Mesendoderm (in vitro differentiated cells): ENCODE measurements at regions not wholly inside any gene's neighbourhood (a gene's known extent, or its start where the extent isn't known, plus 50 kb on each side); places are given as distances from the start of the nearest gene placed in this dataset.
A peak's percentile ranks its signal among the peaks of the same experiment; 100 is the strongest.
"Not testable (repeated sequence)": the region's sequence is repeated elsewhere in the genome, so short reads cannot be mapped to it uniquely, and the experiment has no call there.

Source experiments
- DNase-seq: peaks from one replicate; pipeline ENCODE4 v3.0.0; 2013
- H2AK5ac ChIP-seq: 2 replicates; pipeline ENCODE4 v1.6.1; 2013; ENCODE audit warnings: low read length, inconsistent platforms
- H2BK120ac ChIP-seq: 2 replicates; pipeline ENCODE4 v1.6.1; 2013; ENCODE audit warnings: low read depth, mild to moderate bottlenecking, low read length, moderate library complexity, mixed read lengths
- H2BK15ac ChIP-seq: replicated peaks from 2 replicates; pipeline ENCODE4 v1.6.1; 2013; ENCODE audit warnings: low read depth, mild to moderate bottlenecking, moderate library complexity
- H2BK5ac ChIP-seq: 2 replicates; pipeline ENCODE4 v1.6.1; 2013; ENCODE audit warnings: low read length, inconsistent platforms
- H3K18ac ChIP-seq: 2 replicates; pipeline ENCODE4 v1.6.1; 2013; ENCODE audit warnings: mild to moderate bottlenecking, low read length, mixed read lengths
- H3K23ac ChIP-seq: one replicate; pipeline ENCODE4 v1.6.1; 2013; ENCODE audit warnings: low read length
- H3K27ac ChIP-seq: 2 replicates; pipeline ENCODE4 v1.5.1; 2013; ENCODE audit warnings: low read depth, mild to moderate bottlenecking, inconsistent platforms, low read length, moderate library complexity
- H3K27me3 ChIP-seq: 2 replicates; pipeline ENCODE4 v1.6.1; 2013; ENCODE audit warnings: low read length, control low read depth, mild to moderate bottlenecking, inconsistent platforms; ENCODE audit not compliant: insufficient read depth, poor library complexity
- H3K36me3 ChIP-seq: 2 replicates; pipeline ENCODE4 v1.6.1; 2013; ENCODE audit warnings: low read length, inconsistent platforms; ENCODE audit not compliant: control insufficient read depth, insufficient read depth
- H3K4ac ChIP-seq: one replicate; pipeline ENCODE4 v1.6.1; 2013; ENCODE audit warnings: low read depth, mild to moderate bottlenecking, low read length, moderate library complexity
- H3K4me1 ChIP-seq: 2 replicates; pipeline ENCODE4 v1.6.1; 2013; ENCODE audit warnings: low read depth, low read length, inconsistent platforms; ENCODE audit not compliant: control insufficient read depth
- H3K4me2 ChIP-seq: 2 replicates; pipeline ENCODE4 v1.6.1; 2013; ENCODE audit warnings: low read length
- H3K4me3 ChIP-seq: 2 replicates; pipeline ENCODE4 v1.5.1; 2013; ENCODE audit warnings: mild to moderate bottlenecking, low read length
- H3K56ac ChIP-seq: one replicate; pipeline ENCODE4 v1.6.1; 2013; ENCODE audit warnings: low read length
- H3K79me1 ChIP-seq: 2 replicates; pipeline ENCODE4 v1.6.1; 2013; ENCODE audit warnings: low read length, inconsistent platforms
- H3K79me2 ChIP-seq: 2 replicates; pipeline ENCODE4 v1.6.1; 2013; ENCODE audit warnings: mild to moderate bottlenecking, low read length; ENCODE audit not compliant: control insufficient read depth, insufficient read depth
- H3K9ac ChIP-seq: 2 replicates; pipeline ENCODE4 v1.6.1; 2013; ENCODE audit warnings: low read length, inconsistent platforms
- H4K5ac ChIP-seq: one replicate; pipeline ENCODE4 v1.6.1; 2013; ENCODE audit warnings: low read length
- H4K8ac ChIP-seq: one replicate; pipeline ENCODE4 v1.6.1; 2013; ENCODE audit warnings: low read depth, mild to moderate bottlenecking, control low read depth, low read length, moderate library complexity
- WGBS: extraction: QIAGEN DNeasy Blood & Tissue Kit; methylation state at CpG from one replicate; pipeline ENCODE4 v1.1.7; 2013; ENCODE audit warnings: low lambda C conversion rate, missing lambda C conversion rate; ENCODE audit not compliant: insufficient coverage; ENCODE audit errors: extremely low coverage; 5-methylcytosine and 5-hydroxymethylcytosine counted together

- no peaks in the 10 kb centered on the region for H3K79me1 ChIP-seq
- DNase-seq: no peak
- no peak overlapping the region for H3K4me3 ChIP-seq
- H2BK120ac ChIP-seq: no peak overlapping the region
- WGBS: no CpG with 5 or more reads among the region's 19 CpGs
- no peak overlapping the region for H3K4me2 ChIP-seq
- no peak overlapping the region for H3K23ac ChIP-seq
- no peak overlapping the region for H3K56ac ChIP-seq
- H3K36me3 ChIP-seq: no peaks in the 10 kb centered on the region
- no peak overlapping the region for H4K8ac ChIP-seq
- no peak overlapping the region for H4K5ac ChIP-seq
- H2AK5ac ChIP-seq: no peak overlapping the region
- no peak overlapping the region for H3K9ac ChIP-seq
- H3K79me2 ChIP-seq: no peaks in the 10 kb centered on the region
- H2BK15ac ChIP-seq: no peak overlapping the region
- H3K18ac ChIP-seq: no peak overlapping the region
- H3K4ac ChIP-seq: no peak overlapping the region
- no peak overlapping the region for H2BK5ac ChIP-seq
- no peaks in the 10 kb centered on the region for H3K4me1 ChIP-seq
- H3K27me3 ChIP-seq: no peaks in the 10 kb centered on the region
- no peak overlapping the region for H3K27ac ChIP-seq
Measured at GRCh38 chr15:77915261-77915960, 162.1 kb downstream of the TBC1D2B start.

- H3K4me2 ChIP-seq, H3K56ac ChIP-seq, H4K5ac ChIP-seq, H4K8ac ChIP-seq, H2BK15ac ChIP-seq, H3K23ac ChIP-seq, H3K4me3 ChIP-seq, H3K9ac ChIP-seq, H3K27ac ChIP-seq, H2BK5ac ChIP-seq, DNase-seq, H3K4ac ChIP-seq, H3K18ac ChIP-seq, H3K4me1 ChIP-seq, H3K27me3 ChIP-seq, H3K79me2 ChIP-seq, H3K79me1 ChIP-seq, H2AK5ac ChIP-seq, H2BK120ac ChIP-seq, H3K36me3 ChIP-seq: not testable (repeated sequence)
- no CpG with 5 or more reads among the region's 5 CpGs for WGBS
Measured at GRCh38 chr15:77914531-77914930, 163.0 kb downstream of the TBC1D2B start.

- H3K27me3 ChIP-seq, H3K4ac ChIP-seq, H3K4me1 ChIP-seq, H3K79me1 ChIP-seq, H2BK120ac ChIP-seq, H3K4me3 ChIP-seq, H2BK5ac ChIP-seq, H2AK5ac ChIP-seq, H3K23ac ChIP-seq, H3K79me2 ChIP-seq, H4K5ac ChIP-seq, H3K36me3 ChIP-seq, H3K18ac ChIP-seq, H3K27ac ChIP-seq, H2BK15ac ChIP-seq, H4K8ac ChIP-seq: not testable (repeated sequence)
- peak overlapping the region; percentile 72 for H3K56ac ChIP-seq
- DNase-seq: peak; percentile 92
- no CpG with 5 or more reads among the region's 12 CpGs for WGBS
- peak overlapping the region; percentile 52 for H3K9ac ChIP-seq
- peak overlapping the region; percentile 59 for H3K4me2 ChIP-seq
Measured at GRCh38 chr15:77910030-77910911, 167.2 kb downstream of the TBC1D2B start.

GRCh38 chr15:77909182-77909940 is 168.2 kb downstream of the TBC1D2B start:
- Histone ChIP-seq H3K36me3 (no peaks in the 10 kb centered on the region), H3K79me2 (no peaks in the 10 kb centered on the region), H4K8ac (no peak overlapping the region), H2BK15ac (no peak overlapping the region), H3K4me2 (no peak overlapping the region), H2BK5ac (no peak overlapping the region), H3K4ac (no peak overlapping the region), H3K27me3 (no peaks in the 10 kb centered on the region), H3K27ac (no peak overlapping the region), H3K79me1 (no peaks in the 10 kb centered on the region), H2AK5ac (no peak overlapping the region), H3K9ac (no peak overlapping the region), H3K18ac (no peak overlapping the region), H3K56ac (no peak overlapping the region), H2BK120ac (no peak overlapping the region), H3K4me1 (no peaks in the 10 kb centered on the region), H3K23ac (no peak overlapping the region), H4K5ac (no peak overlapping the region), H3K4me3 (no peak overlapping the region)
- DNase-seq: no peak
- WGBS: no CpG with 5 or more reads among the region's 14 CpGs

- H3K56ac ChIP-seq, H4K5ac ChIP-seq, H2BK120ac ChIP-seq, H3K4ac ChIP-seq, H3K79me1 ChIP-seq, H2BK15ac ChIP-seq, H4K8ac ChIP-seq, H3K18ac ChIP-seq, H3K27ac ChIP-seq, H3K4me3 ChIP-seq, H3K23ac ChIP-seq, DNase-seq, H3K79me2 ChIP-seq, H3K9ac ChIP-seq, H2BK5ac ChIP-seq, H3K4me2 ChIP-seq, H3K36me3 ChIP-seq, H3K27me3 ChIP-seq, H2AK5ac ChIP-seq, H3K4me1 ChIP-seq: not testable (repeated sequence)
- WGBS: no CpG with 5 or more reads among the region's 7 CpGs
Measured at GRCh38 chr15:77908752-77909111, 168.8 kb downstream of the TBC1D2B start.
